GM19455 (cell line): ENCODE measurements at regions not wholly inside any gene's neighbourhood (a gene's known extent, or its start where the extent isn't known, plus 50 kb on each side); places are given as distances from the start of the nearest gene placed in this dataset.
"Not testable (repeated sequence)": the region's sequence is repeated elsewhere in the genome, so short reads cannot be mapped to it uniquely, and the experiment has no call there.

Source experiments
- ATAC-seq: cut with Tn5 transposase; IDR thresholded peaks from one replicate; pipeline ENCODE4 v1.9.1; 2021; ENCODE audit not compliant: unreplicated experiment

- no peak for ATAC-seq
Measured at GRCh38 chr13:60707878-60708277, 310.9 kb downstream of the TDRD3 start.

- no peak for ATAC-seq
Measured at GRCh38 chr13:60701895-60702294, 304.9 kb downstream of the TDRD3 start.

DNA sequence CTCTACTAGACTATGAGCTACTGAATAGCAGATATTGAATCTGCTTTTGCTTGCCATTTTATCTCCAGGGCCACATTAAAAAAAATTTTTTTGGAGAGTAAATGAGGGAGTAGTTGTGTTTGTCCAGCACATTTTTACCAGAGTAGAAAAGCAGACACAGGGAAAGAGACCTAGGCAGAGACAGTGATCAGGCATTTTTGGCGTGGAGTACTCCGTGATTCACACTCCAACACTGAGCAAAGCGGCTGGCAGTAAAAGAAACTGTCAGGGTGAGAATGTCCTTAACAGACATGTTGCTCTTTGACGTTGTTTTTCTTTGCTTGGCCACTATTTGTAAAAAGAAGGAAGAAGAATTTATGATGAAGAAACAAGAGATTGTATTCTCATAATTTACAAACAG, 304.0 kb downstream of the TDRD3 start:
- no peak for ATAC-seq

DNA sequence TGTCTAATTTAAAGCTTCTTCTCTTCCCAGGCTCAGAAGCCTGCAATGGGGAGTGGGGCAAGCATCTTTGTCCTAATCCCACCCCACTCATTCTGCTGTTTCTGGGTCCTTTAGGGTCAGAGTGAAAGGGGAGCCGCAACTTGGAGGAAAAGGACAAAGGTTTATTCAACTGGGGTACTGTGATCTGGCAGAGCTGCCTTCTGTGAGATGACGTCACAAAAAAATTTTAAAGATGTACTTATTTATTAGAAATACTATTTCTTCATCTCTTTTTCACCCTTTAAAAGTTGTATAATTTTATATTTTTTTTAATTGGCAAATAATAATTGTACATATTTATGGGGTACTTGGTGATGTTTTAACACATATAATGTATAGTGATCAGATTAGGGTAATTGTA, 302.6 kb downstream of the TDRD3 start:
- no peak for ATAC-seq

GRCh38 chr13:60696602-60697001, 299.6 kb downstream of the TDRD3 start:
- no peak for ATAC-seq

- no peak for ATAC-seq
Measured at GRCh38 chr13:60691268-60691667, 294.2 kb downstream of the TDRD3 start.

GRCh38 chr13:60690604-60691003, 293.6 kb downstream of the TDRD3 start:
- ATAC-seq: no peak

- ATAC-seq: no peak
Measured at GRCh38 chr13:60689571-60689970, 292.6 kb downstream of the TDRD3 start.

- ATAC-seq: no peak
Measured at GRCh38 chr13:60689076-60689475, 292.1 kb downstream of the TDRD3 start.

GRCh38 chr13:60679928-60680694, 283.1 kb downstream of the TDRD3 start:
- ATAC-seq: no peak

DNA sequence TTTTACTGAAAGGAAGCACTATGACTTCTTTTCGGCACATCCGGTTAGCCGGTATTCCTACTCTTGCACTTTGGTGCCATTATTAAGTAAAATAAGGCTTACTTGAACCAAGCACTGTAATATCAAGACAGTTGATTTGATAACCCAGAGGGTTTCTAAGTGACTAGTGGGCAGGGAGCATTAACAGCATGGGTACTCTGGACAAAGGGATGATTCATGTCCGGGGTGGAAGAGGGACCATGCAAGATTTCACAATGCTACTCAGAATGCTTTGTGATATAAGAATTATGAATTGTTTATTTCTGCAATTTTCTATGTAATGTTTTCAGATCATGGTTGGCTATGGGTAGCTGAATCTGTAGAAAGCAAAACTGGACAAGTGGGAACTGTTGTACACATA, 282.1 kb downstream of the TDRD3 start:
- ATAC-seq: no peak

DNA sequence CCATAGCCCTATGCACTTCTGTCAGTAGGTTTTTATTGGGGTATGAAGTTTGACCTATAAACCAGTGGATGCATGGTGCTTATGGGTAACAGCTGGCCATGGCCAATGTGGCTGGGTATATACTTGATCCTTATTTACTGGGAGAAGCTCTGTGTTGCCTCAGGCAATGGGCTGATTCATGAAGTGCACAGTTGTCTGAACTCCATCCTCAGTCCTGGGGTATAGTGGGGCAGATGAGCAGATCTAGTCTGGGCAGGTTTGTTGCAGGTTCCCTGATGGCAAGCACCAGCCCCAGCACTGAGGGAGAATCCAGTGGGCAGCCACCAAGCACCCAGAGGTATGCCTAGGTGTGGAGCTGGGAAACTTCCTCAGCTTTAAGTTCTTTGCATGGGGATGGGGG, 274.4 kb downstream of the TDRD3 start:
- no peak for ATAC-seq

DNA sequence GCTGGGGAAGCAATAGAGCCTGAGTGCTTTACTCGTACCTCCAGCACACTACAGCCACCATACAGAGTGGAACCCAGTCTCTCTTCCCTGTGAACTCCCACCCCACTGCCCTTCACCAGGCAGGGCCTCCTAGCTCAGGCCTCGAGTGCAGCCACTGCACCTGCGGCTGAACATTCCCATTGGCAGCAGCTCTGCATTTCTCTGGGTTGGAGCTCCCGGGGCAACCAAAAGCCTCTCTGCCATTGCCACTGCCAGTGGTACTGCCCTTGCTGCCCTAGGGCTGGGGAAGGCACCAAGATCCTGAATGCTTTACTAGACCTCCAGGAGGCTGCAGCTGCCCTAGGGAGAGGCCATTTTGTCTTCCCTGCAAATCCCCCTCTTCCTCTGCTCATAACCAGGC, 266.8 kb downstream of the TDRD3 start:
- no peak for ATAC-seq

DNA sequence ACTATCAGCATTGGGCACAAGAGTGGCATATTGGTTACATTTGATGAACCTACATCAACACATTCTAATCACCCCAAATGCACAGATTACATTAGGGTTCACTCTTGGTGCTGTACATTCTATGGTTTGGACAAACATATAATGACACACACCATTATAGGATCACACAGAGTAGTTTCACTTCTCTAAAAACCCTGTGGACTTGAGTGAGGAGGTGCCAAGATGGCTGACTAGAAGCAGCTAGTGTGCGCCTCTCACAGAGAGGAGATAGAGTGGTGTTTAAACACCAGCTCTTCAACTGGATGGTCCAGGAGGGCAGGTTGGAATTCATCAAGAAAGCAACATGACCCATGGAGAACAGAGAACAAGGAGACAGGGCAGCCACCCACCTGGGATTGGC, 265.6 kb downstream of the TDRD3 start:
- ATAC-seq: no peak

- ATAC-seq: no peak
Measured at GRCh38 chr13:60661521-60661920, 264.5 kb downstream of the TDRD3 start.

DNA sequence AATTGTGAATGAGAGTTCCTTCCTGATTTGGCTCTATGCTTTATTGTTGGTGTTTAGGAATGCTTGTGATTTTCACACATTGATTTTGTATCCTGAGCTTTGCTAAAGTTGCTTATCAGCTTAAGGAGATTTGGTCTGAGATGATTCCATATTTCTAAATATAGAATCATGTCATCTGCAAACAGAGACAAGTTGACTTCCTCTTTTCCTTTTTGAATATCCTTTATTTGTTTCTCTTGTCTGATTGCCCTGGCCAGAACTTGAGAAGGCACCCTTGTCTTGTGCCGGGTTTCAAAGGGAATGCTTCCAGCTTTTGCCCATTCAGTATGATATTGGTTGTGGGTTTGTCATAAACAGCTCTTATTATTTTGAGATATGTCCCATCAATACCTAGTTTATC, 260.6 kb downstream of the TDRD3 start:
- ATAC-seq: not testable (repeated sequence)

- no peak for ATAC-seq
Measured at GRCh38 chr13:60655256-60655655, 258.2 kb downstream of the TDRD3 start.

DNA sequence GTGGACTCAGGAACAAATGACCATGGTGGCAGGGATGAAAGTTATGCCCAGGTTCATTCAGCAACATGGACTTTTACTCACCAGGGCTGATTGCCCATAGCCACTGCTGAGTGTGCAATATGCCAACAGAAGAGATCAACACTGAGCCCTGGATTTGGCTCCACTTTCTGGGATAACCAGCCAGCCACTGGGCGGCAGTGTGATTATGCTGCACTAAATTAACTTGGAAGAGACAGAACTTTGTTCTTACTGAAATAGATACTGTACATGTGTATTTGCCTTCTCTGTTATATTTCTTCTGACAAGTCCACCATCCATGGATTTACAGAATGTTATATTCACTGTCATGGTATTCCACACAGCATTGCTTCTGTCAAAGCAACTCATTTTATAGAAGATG, 257.4 kb downstream of the TDRD3 start:
- ATAC-seq: no peak

- no peak for ATAC-seq
Measured at GRCh38 chr13:60647547-60647946, 250.5 kb downstream of the TDRD3 start.

GRCh38 chr13:60646620-60647019, 249.6 kb downstream of the TDRD3 start:
- no peak for ATAC-seq

DNA sequence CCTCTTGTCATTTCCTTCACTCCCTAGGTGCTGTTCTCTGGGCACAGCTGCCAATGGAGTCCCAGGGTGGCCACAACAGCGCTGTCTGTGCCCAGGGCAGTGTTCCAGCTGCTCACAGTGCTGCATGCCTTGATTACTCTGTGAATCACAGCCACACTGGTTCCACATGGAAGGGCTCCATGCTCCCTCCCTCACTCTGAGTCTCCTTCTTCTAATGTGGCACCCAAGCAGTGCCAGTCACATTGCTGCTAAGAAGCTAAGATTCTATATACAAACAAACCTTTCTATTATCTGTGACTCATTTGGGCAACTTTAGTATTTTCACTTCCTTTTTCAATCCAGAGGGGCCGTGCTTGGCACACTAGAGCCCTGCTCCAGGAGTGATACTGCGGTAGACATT, 248.7 kb downstream of the TDRD3 start:
- no peak for ATAC-seq

DNA sequence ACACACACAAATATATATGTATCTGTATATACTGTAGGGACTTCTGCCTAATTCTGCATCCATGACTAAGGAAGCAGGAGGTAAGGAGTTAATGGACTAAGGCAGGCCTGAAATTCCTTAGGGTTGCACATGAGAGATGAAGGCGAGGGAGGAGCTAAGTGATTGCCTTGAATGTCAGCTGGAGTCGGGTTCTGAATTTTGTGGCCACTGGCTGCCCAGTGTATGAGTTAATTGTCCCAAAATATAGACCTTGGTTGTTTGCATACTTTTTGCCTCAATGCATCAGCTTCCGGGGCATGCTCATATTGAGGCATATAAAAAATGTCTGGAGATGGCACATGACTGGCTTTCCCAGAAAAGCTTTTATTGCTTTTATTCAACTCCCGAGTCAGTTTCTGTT, 245.5 kb downstream of the TDRD3 start:
- ATAC-seq: no peak

GRCh38 chr13:60629158-60629557, 232.1 kb downstream of the TDRD3 start:
- ATAC-seq: no peak
